H4 (cell line): ENCODE measurements at regions not wholly inside any gene's neighbourhood (a gene's known extent, or its start where the extent isn't known, plus 50 kb on each side); places are given as distances from the start of the nearest gene placed in this dataset.

Experiments used
- DNase-seq: peaks from one replicate; pipeline ENCODE4 v3.0.0-alpha.2; 2015; ENCODE audit warnings: low spot score

- DNase-seq = no peak
These were observed 57.8 kb upstream of the SHANK2 start for GRCh38 chr11:71310184-71310583.

DNA sequence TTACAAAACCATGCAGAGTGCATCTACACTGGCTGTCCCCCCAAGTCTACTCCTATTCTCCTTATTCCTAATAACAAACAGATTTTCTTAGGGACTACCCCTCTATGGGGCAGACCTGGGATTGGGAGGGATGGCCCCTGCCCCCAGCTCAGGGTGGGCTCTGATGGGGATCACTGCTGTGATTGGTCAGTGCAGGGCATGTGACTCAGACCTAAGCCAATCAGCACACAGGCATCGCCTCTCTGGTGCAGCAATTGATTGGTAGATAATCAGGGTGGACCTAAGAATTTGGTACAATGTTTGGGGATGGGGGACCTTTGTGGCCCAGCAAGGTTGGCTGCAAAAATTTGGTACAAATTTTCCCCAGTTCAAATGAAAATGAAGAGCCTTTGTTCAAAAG is 57.2 kb upstream of the SHANK2 start:
- no peak for DNase-seq

GRCh38 chr11:71309181-71309580 is 56.8 kb upstream of the SHANK2 start:
- DNase-seq = no peak

DNA sequence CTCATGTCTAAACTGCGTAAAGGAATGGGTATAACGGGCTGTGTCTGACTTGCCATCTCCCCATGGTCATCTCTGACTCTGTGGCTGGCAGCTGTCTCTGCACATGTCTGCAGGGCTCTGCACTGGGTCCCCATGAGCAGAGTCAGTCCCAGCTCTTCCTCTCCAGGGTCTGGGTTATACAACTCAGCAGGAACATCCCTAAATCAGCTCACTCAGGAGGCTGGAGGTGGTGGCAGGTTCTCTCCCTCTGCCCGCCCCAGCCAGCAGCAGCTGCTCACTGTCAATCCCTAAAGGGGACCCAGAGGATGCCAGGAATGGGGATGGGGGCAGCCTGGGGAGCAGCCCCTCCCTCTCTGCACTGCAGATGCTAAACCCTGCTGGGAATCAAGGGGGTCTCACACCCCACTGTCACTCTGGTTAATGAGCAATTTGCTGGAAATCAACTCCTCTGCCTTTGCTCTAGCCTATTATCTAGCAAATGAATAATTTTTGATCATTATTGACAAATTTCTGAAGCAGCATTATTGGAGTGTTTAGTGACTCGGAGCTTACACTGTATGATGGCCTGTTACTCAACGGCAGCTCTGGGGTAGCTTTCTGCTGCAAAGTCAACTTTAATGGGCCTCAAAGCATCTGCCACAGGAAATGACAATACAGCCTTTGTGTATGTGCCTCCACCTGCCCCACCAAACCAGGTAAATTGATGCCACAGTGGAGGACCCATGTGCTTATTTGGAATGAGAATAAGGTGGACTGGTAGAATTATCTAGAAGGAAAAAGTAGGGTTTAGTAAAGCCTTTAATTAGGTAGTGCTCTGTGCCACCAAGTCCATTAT is 55.7 kb upstream of the SHANK2 start:
- DNase-seq = no peak

DNA sequence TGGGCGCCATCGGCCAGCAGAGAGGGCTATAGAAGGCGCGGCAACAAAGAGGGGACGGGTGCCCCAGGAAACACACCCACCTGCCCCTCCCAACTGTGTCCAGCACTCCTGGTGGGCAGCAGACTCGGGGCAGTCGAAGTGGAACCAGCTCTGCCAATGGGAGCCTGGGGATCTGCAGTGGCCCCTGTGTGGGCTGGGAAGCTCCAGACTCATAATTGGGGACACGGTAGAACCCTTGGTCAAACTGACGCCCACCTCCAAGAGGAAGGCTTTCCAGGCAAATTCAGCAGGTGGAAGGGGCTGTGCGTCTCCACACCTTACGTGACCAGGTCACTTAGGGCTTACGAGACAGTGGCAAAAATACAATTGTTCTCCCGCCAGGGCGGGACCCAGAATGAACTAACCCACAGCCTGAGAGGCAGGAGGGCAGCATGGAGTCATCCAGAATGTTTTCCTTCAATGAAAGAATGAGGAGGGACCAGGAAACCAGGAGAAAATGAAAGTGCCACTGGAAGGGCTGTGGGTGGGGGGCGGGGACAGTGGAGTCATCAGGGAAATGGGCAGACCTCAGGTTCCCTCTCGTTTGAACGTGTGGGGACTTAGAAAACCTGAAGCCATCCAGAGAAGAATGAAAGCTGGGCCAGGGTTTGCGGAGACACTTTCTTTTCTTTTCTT is 53.2 kb upstream of the SHANK2 start:
- DNase-seq = no peak

GRCh38 chr11:71305041-71305440 is 52.7 kb upstream of the SHANK2 start:
- DNase-seq = no peak

DNA sequence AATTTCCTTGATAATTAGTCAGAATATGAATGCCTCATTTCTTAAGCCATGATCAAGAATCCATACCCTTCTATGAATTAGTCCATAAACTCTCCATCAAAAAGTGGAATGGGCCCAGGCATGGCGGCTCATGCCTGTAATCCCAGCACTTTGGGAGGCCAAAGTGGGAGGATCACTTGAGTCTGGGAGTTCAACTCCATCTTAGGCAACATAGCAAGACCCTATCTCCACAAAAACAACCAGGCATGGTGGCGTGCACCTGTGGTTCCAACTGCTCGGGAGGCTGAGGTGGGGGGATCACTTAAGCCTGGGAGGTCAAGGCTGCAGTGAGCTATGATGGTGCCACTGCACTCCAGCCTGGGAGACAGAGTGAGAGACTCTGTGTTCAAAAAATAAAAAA is 52.1 kb upstream of the SHANK2 start:
- DNase-seq = no peak

DNA sequence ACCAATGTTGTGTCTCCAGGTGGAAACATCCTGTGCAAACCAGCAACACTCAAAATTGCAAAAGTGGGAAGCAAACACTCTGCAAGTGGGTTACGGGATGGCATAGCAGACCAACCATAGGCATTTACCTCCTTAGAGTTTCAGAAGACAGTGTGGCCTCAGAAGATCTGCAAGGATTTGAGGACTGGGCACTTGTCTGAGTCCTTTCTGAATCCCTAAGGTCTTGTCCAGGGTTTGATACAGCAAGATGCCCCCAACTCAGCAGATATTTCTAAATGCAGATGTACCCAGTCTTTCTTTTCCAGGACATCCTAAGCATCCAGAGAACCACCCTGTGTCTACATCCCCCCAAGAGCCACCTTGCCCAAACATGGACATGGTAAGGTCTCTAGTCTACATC is 51.7 kb upstream of the SHANK2 start:
- no peak for DNase-seq

DNA sequence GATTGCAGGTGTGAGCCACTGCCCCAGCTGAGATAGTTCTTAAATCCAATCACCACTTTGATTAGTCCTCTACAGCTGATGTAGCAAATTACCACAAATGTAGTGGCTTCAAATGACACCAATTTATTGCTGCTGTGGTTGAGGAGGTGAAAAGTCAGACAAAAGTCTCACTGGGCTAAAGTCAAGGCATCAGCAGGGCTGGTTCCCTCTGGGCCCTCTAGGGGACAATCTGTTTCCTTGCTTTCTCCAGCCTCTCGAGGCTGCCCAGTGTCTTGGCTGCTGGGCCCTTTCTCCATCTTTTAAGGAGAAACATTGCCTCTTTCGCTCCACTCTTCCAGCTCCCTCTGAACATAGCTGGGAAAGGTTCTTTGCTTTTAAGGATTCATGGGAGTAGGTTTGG is 50.5 kb upstream of the SHANK2 start:
- no peak for DNase-seq

GRCh38 chr11:71302534-71302909 is 50.1 kb upstream of the SHANK2 start:
- DNase-seq = no peak
